H1 (cell line): ENCODE measurements at regions not wholly inside any gene's neighbourhood (a gene's known extent, or its start where the extent isn't known, plus 50 kb on each side); places are given as distances from the start of the nearest gene placed in this dataset.

Source experiments
- ASH2L ChIP-seq: fragments of 200-600, 300-600 bp; sonication (generic); IDR thresholded peaks from one replicate; pipeline ENCODE4 v1.7.1; 2017; ENCODE audit warnings: low read length
- E2F6 ChIP-seq: IDR thresholded peaks from 2 replicates; pipeline ENCODE4 v1.6.1; 2012; ENCODE audit warnings: inconsistent platforms
- RXRA ChIP-seq: IDR thresholded peaks from 2 replicates; pipeline ENCODE4 v1.6.1; 2011; ENCODE audit warnings: low read depth, mild to moderate bottlenecking, low read length, moderate library complexity; ENCODE audit not compliant: insufficient read depth
- TAF7 ChIP-seq: optimal IDR thresholded peaks from 2 replicates; pipeline ENCODE3; 2011; ENCODE audit warnings: low read depth, mild to moderate bottlenecking, inconsistent platforms, low read length, moderate library complexity, borderline replicate concordance
- YY1 ChIP-seq: IDR thresholded peaks from 2 replicates; pipeline ENCODE4 v1.6.1; 2011; ENCODE audit warnings: low read depth, mild to moderate bottlenecking, low read length

GRCh38 chr4:53680168-53680567 is 88.9 kb upstream of the LNX1 start (continued):
- TF ChIP-seq E2F6 (no peak), YY1 (no peak), RXRA (no peak), TAF7 (no peak), ASH2L (no peak)
